Lower leg skin (tissue), 3 donors: ENCODE measurements at regions not wholly inside any gene's neighbourhood (a gene's known extent, or its start where the extent isn't known, plus 50 kb on each side); places are given as distances from the start of the nearest gene placed in this dataset.

Source experiments
- CTCF ChIP-seq, 3 donors: fragments of 450-650 bp; IDR thresholded peaks; one replicate each; pipeline ENCODE4 v1.5.1; 2016; ENCODE audit warnings: antibody characterized with exemption in 3 of 3, mild to moderate bottlenecking in 3 of 3, moderate library complexity in 2 of 3
- POLR2A ChIP-seq, 2 donors: fragments of 450-650 bp; IDR thresholded peaks; one replicate each; pipeline ENCODE4 v1.6.1; 2016 to 2017; ENCODE audit warnings: antibody characterized with exemption in 2 of 2, mild to moderate bottlenecking in 1 of 2, moderate library complexity in 1 of 2

GRCh38 chr4:167622481-167623240 lies 388.4 kb upstream of the SPOCK3 start:
- no peak for TF ChIP-seq CTCF (IDR thresholded peaks at IDR 0.05)
- no peak for TF ChIP-seq POLR2A (IDR thresholded peaks at IDR 0.05)
